Pancreas (tissue), 10 donors: ENCODE measurements at regions not wholly inside any gene's neighbourhood (a gene's known extent, or its start where the extent isn't known, plus 50 kb on each side); places are given as distances from the start of the nearest gene placed in this dataset.

Experiments
- ATAC-seq, 4 donors: fragments of 200-7000 bp; cut with Tn5 transposase; one replicate each; pipeline versions ENCODE4 v1.8.0 to v1.9.1; 2020; ENCODE audit warnings: mild to moderate bottlenecking in 4 of 4, moderate library complexity in 4 of 4
- DNase-seq, 6 donors: peaks; one replicate each; pipeline ENCODE4 v3.0.0-alpha.2; 2020
- FAIRE-seq: peaks from 2 replicates; lab custom pipeline; 2012; peaks lifted over from hg19 to GRCh38; lab: Jason Lieb, UNC
- H3K27ac ChIP-seq, 4 donors: fragments of 200-600 bp; sonication (generic); 1 replicate in 3 of 4; 2 replicates in 1 of 4; pipeline versions ENCODE4 v1.5.0 to v1.8.0; 2020
- H3K27me3 ChIP-seq, 4 donors: fragments of 200-600 bp; one replicate each; pipeline ENCODE4 v1.8.0; 2021
- H3K36me3 ChIP-seq, 3 donors: fragments of 200-600 bp; sonication (generic) in 1 of 3; one replicate each; pipeline versions ENCODE4 v1.5.0 to v1.8.0; 2020 to 2021
- H3K4me1 ChIP-seq, 3 donors: fragments of 200-600 bp; one replicate each; pipeline ENCODE4 v1.8.0; 2021
- H3K4me3 ChIP-seq, 4 donors: fragments of 200-600 bp; sonication (generic) in 2 of 4; one replicate each; pipeline versions ENCODE4 v1.5.0 to v1.8.0; 2020 to 2021
- H3K9me3 ChIP-seq, 4 donors: fragments of 200-600 bp; one replicate each; pipeline ENCODE4 v1.8.0; 2021
- WGBS, 2 donors: extraction: QIAGEN DNeasy Blood & Tissue Kit; methylation state at CpG; one replicate each; pipeline ENCODE4 v1.1.7; 2013; 5-methylcytosine and 5-hydroxymethylcytosine counted together
- intact Hi-C, 3 donors: fragments of 100-400 bp; cut with DNase I; formaldehyde crosslinking; loops; one replicate each; pipeline versions ENCODE4 v1.11.1 to v1.14.2; 2022
- TF ChIP-seq, protein P1 (sequence below), 4 donors: fragments of 200-600 bp; sonication (generic) in 3 of 4; IDR thresholded peaks; one replicate each; pipeline versions ENCODE4 v1.5.0 to v1.8.0; 2021; ENCODE audit warnings: antibody characterized with exemption in 4 of 4
- donor health status: healthy with polysubstance abuse.
- donor health status: DM: no; HTN: no; CAD: no; lungs with moderate emphysema.
- donor health status: DM: no; HTN: no; CAD: no.
- donor health status: control.
- donor health status: control.
- donor health status: Bipolar disorder and iron deficiency.
- donor health status: DM: yes; HTN: yes; CAD: no.
- donor health status: DM: no; HTN: no; CAD: no.
- donor health status: DM: no; HTN: no; CAD: no.
- donor health status: DM: yes; HTN: yes; CAD: no.

DNA sequence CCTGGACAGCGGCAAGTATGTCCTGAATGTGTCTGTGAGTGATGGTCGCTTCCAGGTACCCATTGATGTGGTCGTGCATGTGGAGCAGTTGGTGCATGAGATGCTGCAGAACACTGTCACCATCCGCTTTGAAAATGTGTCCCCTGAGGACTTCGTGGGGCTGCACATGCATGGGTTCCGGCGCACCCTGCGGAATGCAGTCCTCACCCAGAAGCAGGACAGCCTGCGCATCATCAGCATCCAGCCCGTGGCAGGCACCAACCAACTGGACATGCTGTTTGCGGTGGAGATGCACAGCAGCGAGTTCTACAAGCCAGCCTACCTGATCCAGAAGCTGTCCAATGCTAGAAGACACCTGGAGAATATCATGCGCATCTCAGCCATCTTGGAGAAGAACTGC lies 125.3 kb upstream of the MTNR1B start:
- DNase-seq: no peak
- TF ChIP-seq, protein P1, sequence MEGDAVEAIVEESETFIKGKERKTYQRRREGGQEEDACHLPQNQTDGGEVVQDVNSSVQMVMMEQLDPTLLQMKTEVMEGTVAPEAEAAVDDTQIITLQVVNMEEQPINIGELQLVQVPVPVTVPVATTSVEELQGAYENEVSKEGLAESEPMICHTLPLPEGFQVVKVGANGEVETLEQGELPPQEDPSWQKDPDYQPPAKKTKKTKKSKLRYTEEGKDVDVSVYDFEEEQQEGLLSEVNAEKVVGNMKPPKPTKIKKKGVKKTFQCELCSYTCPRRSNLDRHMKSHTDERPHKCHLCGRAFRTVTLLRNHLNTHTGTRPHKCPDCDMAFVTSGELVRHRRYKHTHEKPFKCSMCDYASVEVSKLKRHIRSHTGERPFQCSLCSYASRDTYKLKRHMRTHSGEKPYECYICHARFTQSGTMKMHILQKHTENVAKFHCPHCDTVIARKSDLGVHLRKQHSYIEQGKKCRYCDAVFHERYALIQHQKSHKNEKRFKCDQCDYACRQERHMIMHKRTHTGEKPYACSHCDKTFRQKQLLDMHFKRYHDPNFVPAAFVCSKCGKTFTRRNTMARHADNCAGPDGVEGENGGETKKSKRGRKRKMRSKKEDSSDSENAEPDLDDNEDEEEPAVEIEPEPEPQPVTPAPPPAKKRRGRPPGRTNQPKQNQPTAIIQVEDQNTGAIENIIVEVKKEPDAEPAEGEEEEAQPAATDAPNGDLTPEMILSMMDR (IDR thresholded peaks at IDR 0.05): no peak
- no peak overlapping the region for H3K4me3 ChIP-seq
- no peaks in the 10 kb centered on the region for H3K9me3 ChIP-seq
- 87 to 92% methylated on average over 13 of the region's 13 CpGs for WGBS, 2 donors
- no peak for ATAC-seq
- H3K27ac ChIP-seq: no peak overlapping the region
- no peak for FAIRE-seq
- H3K36me3 ChIP-seq: no peaks in the 10 kb centered on the region
- H3K4me1 ChIP-seq: no peaks in the 10 kb centered on the region
- H3K27me3 ChIP-seq: no peaks in the 10 kb centered on the region
- intact Hi-C loops: no loop called here

DNA sequence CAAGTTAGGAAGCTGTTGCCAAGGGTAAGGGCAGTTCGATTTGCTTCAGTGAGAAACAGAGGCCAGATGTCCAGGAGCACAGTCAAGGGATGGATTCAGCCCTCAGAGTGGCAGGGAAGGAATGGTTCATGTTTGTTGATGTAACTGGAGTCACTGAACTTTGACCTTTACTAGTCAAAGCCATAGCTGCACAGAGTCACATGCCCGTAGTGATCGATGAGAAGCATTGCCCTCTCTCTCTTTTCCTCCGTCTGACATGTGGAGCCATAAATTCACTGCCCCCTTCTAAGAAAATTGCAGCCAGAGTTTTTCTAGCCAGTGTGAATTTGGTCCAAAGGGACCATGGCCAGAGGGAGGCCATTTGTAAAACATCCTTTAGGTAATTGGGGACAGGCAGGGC lies 124.1 kb upstream of the MTNR1B start:
- TF ChIP-seq, protein P1 (IDR thresholded peaks at IDR 0.05): no peak
- no peak for DNase-seq

DNA sequence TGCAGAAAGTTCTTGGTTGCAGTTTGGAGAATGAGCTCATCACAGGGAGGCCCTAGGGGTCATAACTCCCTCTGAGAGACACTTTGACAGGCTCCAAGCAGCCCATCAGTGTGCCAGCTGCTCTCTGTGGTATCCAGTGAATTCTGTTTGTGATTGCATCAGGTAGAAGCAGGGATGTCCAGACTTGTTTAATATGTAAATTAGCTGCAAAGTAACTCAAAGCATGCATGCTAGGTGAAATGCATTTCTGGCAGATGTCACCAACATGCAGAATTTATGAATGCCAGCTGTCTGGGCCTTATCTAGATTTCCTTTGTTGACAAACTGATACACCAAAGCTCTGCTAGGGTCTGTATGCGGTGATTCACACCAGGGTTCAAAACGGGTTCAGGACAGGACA lies 123.6 kb upstream of the MTNR1B start:
- TF ChIP-seq, protein P1 (IDR thresholded peaks at IDR 0.05): no peak
- FAIRE-seq (no peak), ATAC-seq (no peak), DNase-seq (no peak)
- Histone ChIP-seq H3K27me3 (no peaks in the 10 kb centered on the region), H3K4me3 (no peak overlapping the region), H3K9me3 (no peaks in the 10 kb centered on the region), H3K4me1 (no peaks in the 10 kb centered on the region), H3K27ac (no peak overlapping the region), H3K36me3 (no peaks in the 10 kb centered on the region)
- intact Hi-C loops: no loop called here
- 45% methylated on average over 2 of the region's 2 CpGs for WGBS, 2 donors

More for the DNA sequence above, 124.1 kb upstream of the MTNR1B start:
- 59 to 65% methylated on average over 4 of the region's 4 CpGs for WGBS, 2 donors
- H3K9me3 ChIP-seq: no peaks in the 10 kb centered on the region
- H3K27me3 ChIP-seq: no peaks in the 10 kb centered on the region
- no peak overlapping the region for H3K4me3 ChIP-seq
- no peaks in the 10 kb centered on the region for H3K4me1 ChIP-seq
- H3K27ac ChIP-seq: no peak overlapping the region
- H3K36me3 ChIP-seq: no peaks in the 10 kb centered on the region
- intact Hi-C loops: no loop called here
- ATAC-seq: no peak
- FAIRE-seq: no peak

DNA sequence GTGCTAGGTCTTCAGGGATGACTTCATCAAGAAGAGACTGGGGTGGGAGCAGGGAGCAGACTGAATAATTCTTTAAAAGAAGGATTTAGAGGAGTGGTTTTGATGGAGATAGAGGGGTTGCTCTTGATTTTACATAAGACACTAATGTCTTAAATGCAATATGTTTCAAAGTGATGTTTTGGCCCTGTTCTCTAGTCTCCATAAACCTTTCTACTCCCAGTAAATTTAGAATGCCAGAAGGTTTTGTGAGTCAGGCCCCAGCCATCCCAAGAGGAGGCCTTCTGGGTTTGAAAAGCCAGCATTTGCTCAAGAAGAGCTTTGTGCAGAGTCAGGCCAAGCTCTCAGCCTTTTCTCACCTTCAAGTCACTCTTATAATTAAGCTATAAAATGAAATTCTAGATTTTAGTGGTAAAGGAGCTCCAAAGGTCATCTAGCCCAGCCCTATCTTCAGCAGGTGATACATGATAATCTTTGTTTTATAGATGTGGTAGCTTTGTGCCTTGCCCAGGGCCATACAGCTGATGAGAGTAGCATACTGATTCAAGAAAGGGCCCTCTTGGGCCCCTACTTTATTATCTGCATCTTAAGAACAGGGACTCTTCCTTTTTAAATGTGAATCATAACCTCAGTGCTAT lies 122.8 kb upstream of the MTNR1B start:
- TF ChIP-seq, protein P1 (IDR thresholded peaks at IDR 0.05): no peak
- intact Hi-C loops: no loop called here
- no peak overlapping the region for H3K27ac ChIP-seq
- ATAC-seq (no peak), DNase-seq (no peak), FAIRE-seq (no peak)
- H3K9me3 ChIP-seq: no peaks in the 10 kb centered on the region
- H3K4me3 ChIP-seq: no peak overlapping the region
- no peaks in the 10 kb centered on the region for H3K4me1 ChIP-seq
- H3K36me3 ChIP-seq: no peaks in the 10 kb centered on the region
- no peaks in the 10 kb centered on the region for H3K27me3 ChIP-seq

DNA sequence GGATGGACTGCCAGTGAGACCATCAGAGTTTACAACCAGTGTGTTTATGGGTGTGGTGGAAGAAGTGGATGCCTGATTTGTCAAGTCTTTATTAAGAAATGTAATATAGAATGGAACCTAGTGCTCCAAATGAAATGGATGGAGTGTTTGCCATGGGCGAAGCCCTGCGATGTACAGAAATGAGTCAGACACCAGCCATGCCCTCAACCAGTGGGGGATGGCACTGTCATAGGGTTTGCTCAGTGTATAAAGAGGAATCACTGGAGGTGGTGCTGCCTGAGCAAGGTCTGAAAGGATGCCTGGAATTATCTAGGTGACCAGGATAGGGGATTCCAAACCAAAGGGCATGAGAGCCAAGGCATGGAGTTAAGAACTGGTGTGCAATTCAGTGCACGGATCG lies 120.9 kb upstream of the MTNR1B start:
- FAIRE-seq: no peak
- Histone ChIP-seq H3K9me3 (no peaks in the 10 kb centered on the region), H3K4me1 (no peaks in the 10 kb centered on the region), H3K36me3 (no peaks in the 10 kb centered on the region), H3K4me3 (no peak overlapping the region), H3K27ac (no peak overlapping the region), H3K27me3 (no peaks in the 10 kb centered on the region)
- ATAC-seq: no peak
- WGBS, 2 donors: 73 to 87% methylated on average over 4 of the region's 4 CpGs
- no peak for DNase-seq
- TF ChIP-seq, protein P1 (IDR thresholded peaks at IDR 0.05): no peak
- intact Hi-C loops: no loop called here
